H9 (cell line): ENCODE measurements at regions not wholly inside any gene's neighbourhood (a gene's known extent, or its start where the extent isn't known, plus 50 kb on each side); places are given as distances from the start of the nearest gene placed in this dataset.

Source experiments
- DNase-seq: peaks from one replicate; pipeline ENCODE4 v3.0.0-alpha.2; 2017
- H2AFZ ChIP-seq: one replicate; pipeline ENCODE4 v1.6.1; 2013; ENCODE audit warnings: mild to moderate bottlenecking, low read length, control low read depth, moderate library complexity
- H2AK5ac ChIP-seq: 2 replicates; pipeline ENCODE4 v1.6.1; 2013; ENCODE audit warnings: low read length, control low read depth, mixed read lengths; ENCODE audit not compliant: insufficient read length
- H2BK120ac ChIP-seq: one replicate; pipeline ENCODE4 v1.6.1; 2013; ENCODE audit warnings: low read depth, mild to moderate bottlenecking, low read length, control low read depth, inconsistent platforms; ENCODE audit not compliant: poor library complexity, severe bottlenecking
- H2BK12ac ChIP-seq: 2 replicates; pipeline ENCODE4 v1.6.1; 2013; ENCODE audit warnings: low read length, control low read depth, mixed read lengths, low read depth; ENCODE audit not compliant: insufficient read length
- H2BK15ac ChIP-seq: 2 replicates; pipeline ENCODE4 v1.6.1; 2013; ENCODE audit warnings: low read depth, low read length, control low read depth
- H2BK20ac ChIP-seq: one replicate; pipeline ENCODE4 v1.6.1; 2013; ENCODE audit warnings: low read depth, mild to moderate bottlenecking, low read length, control low read depth, inconsistent platforms; ENCODE audit not compliant: poor library complexity, severe bottlenecking
- H2BK5ac ChIP-seq: 2 replicates; pipeline ENCODE4 v1.6.1; 2013; ENCODE audit warnings: low read length, control low read depth, mixed read lengths; ENCODE audit not compliant: insufficient read length
- H3K14ac ChIP-seq: 2 replicates; pipeline ENCODE4 v1.6.1; 2013; ENCODE audit warnings: low read length, control low read depth; ENCODE audit not compliant: insufficient read depth
- H3K18ac ChIP-seq: 2 replicates; pipeline ENCODE4 v1.6.1; 2013; ENCODE audit warnings: low read depth, mild to moderate bottlenecking, mixed read lengths, low read length, control low read depth; ENCODE audit not compliant: insufficient read length
- H3K23ac ChIP-seq: 2 replicates; pipeline ENCODE4 v1.6.1; 2013; ENCODE audit warnings: low read length, control low read depth, mixed read lengths, low read depth; ENCODE audit not compliant: insufficient read length
- H3K23me2 ChIP-seq: 2 replicates; pipeline ENCODE4 v1.6.1; 2013; ENCODE audit warnings: low read depth, mild to moderate bottlenecking, mixed read lengths, low read length, control low read depth; ENCODE audit not compliant: insufficient read length, poor library complexity, severe bottlenecking
- H3K27ac ChIP-seq: 2 replicates; pipeline ENCODE4 v1.5.1; 2013; ENCODE audit warnings: low read length, control low read depth, mixed read lengths, low read depth; ENCODE audit not compliant: insufficient read length
- H3K27me3 ChIP-seq: 2 replicates; pipeline ENCODE4 v1.6.1; 2013; ENCODE audit warnings: low read length, control low read depth, inconsistent platforms; ENCODE audit not compliant: insufficient read depth
- H3K4ac ChIP-seq: 2 replicates; pipeline ENCODE4 v1.6.1; 2013; ENCODE audit warnings: low read depth, mild to moderate bottlenecking, control low read depth, inconsistent platforms, low read length, moderate library complexity
- H3K4me1 ChIP-seq: 2 replicates; pipeline ENCODE4 v1.6.1; 2013; ENCODE audit warnings: low read length, control low read depth, inconsistent platforms; ENCODE audit not compliant: insufficient read depth
- H3K4me2 ChIP-seq: 2 replicates; pipeline ENCODE4 v1.6.1; 2013; ENCODE audit warnings: low read length, control low read depth, mixed read lengths; ENCODE audit not compliant: insufficient read length, insufficient read depth
- H3K56ac ChIP-seq: 2 replicates; pipeline ENCODE4 v1.6.1; 2013; ENCODE audit warnings: low read depth, mild to moderate bottlenecking, mixed read lengths, low read length, control low read depth; ENCODE audit not compliant: insufficient read length
- H3K79me1 ChIP-seq: 2 replicates; pipeline ENCODE4 v1.6.1; 2013; ENCODE audit warnings: low read depth, mild to moderate bottlenecking, moderate library complexity, low read length, control low read depth, inconsistent platforms; ENCODE audit not compliant: insufficient read depth, poor library complexity, severe bottlenecking
- H3K79me2 ChIP-seq: 2 replicates; pipeline ENCODE4 v1.6.1; 2013; ENCODE audit warnings: low read length, control low read depth, inconsistent platforms; ENCODE audit not compliant: insufficient read depth
- H3K9ac ChIP-seq: 2 replicates; pipeline ENCODE4 v1.6.1; 2013; ENCODE audit warnings: low read length, control low read depth, mixed read lengths; ENCODE audit not compliant: insufficient read length; ENCODE audit errors: extremely low read depth
- H3K9me3 ChIP-seq: one replicate; pipeline ENCODE4 v1.6.1; 2013; ENCODE audit warnings: low read depth, low read length, inconsistent platforms; ENCODE audit not compliant: control insufficient read depth
- H3T11ph ChIP-seq: one replicate; pipeline ENCODE4 v1.6.1; 2013; ENCODE audit warnings: mild to moderate bottlenecking, low read length, control low read depth, inconsistent platforms
- H4K20me1 ChIP-seq: one replicate; pipeline ENCODE4 v1.6.1; 2013; ENCODE audit not compliant: control insufficient read depth, insufficient read length, insufficient read depth
- H4K5ac ChIP-seq: 2 replicates; pipeline ENCODE4 v1.6.1; 2013; ENCODE audit warnings: low read depth, mild to moderate bottlenecking, mixed read lengths, low read length, control low read depth; ENCODE audit not compliant: insufficient read length
- H4K8ac ChIP-seq: replicated peaks from 2 replicates; pipeline ENCODE4 v1.6.1; 2013; ENCODE audit warnings: low read length, control low read depth, mixed read lengths, low read depth; ENCODE audit not compliant: insufficient read length
- H4K91ac ChIP-seq: 2 replicates; pipeline ENCODE4 v1.6.1; 2013; ENCODE audit warnings: low read depth, mild to moderate bottlenecking, moderate library complexity, mixed read lengths, low read length, control low read depth; ENCODE audit not compliant: insufficient read length
- H3K27ac Mint-ChIP-seq, 3 experiments: 2 replicates in 2 of 3; 3 replicates in 1 of 3; pipeline ENCODE4 v1.8.0; 2020 to 2021; ENCODE audit warnings: mixed read lengths in 3 of 3, mild to moderate bottlenecking in 1 of 3, moderate library complexity in 1 of 3
- H3K27me3 Mint-ChIP-seq: 2 replicates; pipeline ENCODE4 v1.8.0; 2021; ENCODE audit warnings: low read depth, mild to moderate bottlenecking, moderate library complexity, mixed read lengths
- H3K36me3 Mint-ChIP-seq, 3 experiments: 2 replicates in 2 of 3; 3 replicates in 1 of 3; pipeline ENCODE4 v1.8.0; 2020 to 2021; ENCODE audit warnings: low read depth in 3 of 3, mixed read lengths in 3 of 3; ENCODE audit not compliant: insufficient read depth in 1 of 3
- H3K4me1 Mint-ChIP-seq, 2 experiments: 2 replicates each; pipeline ENCODE4 v1.8.0; 2020; ENCODE audit warnings: mixed read lengths in 2 of 2
- H3K4me3 Mint-ChIP-seq, 2 experiments: 2 replicates in 1 of 2; 3 replicates in 1 of 2; pipeline ENCODE4 v1.8.0; 2020 to 2021; ENCODE audit warnings: mild to moderate bottlenecking in 2 of 2, mixed read lengths in 2 of 2, moderate library complexity in 1 of 2
- H3K9me3 Mint-ChIP-seq, 2 experiments: 2 replicates in 1 of 2; 3 replicates in 1 of 2; pipeline ENCODE4 v1.8.0; 2020; ENCODE audit warnings: mild to moderate bottlenecking in 2 of 2, mixed read lengths in 2 of 2, moderate library complexity in 1 of 2
- CTCF ChIP-seq: fragments of 200-600 bp; sonication (generic); conservative IDR thresholded peaks from 3 replicates; pipeline ENCODE4 v1.8.0; 2021; ENCODE audit warnings: antibody characterized with exemption, mild to moderate bottlenecking
- WGBS: extraction: QIAGEN DNeasy Blood & Tissue Kit; methylation state at CpG from one replicate; pipeline ENCODE4 v1.1.7; 2013; ENCODE audit warnings: missing lambda C conversion rate, low lambda C conversion rate, mixed read lengths; ENCODE audit not compliant: insufficient read length; ENCODE audit errors: extremely low coverage; 5-methylcytosine and 5-hydroxymethylcytosine counted together

- Histone ChIP-seq H3K18ac (no peak overlapping the region), H3K4me1 (peaks cover 7% of the 10 kb centered on the region; the same call in 1 of the 2 replicates)
- H3K27ac Mint-ChIP-seq = 0 out of 7 replicates have a peak overlapping the region, but pooled peaks of 1 of the 3 experiments have one; percentile 18
Measured at GRCh38 chr6:124885171-124885570, 77.1 kb upstream of the RNF217 start.

More at GRCh38 chr6:124885171-124885570, 77.1 kb upstream of the RNF217 start:
- Histone ChIP-seq H3K4ac (no peak overlapping the region), H2BK120ac (no peak overlapping the region), H3K9ac (no peak overlapping the region), H2BK20ac (no peak overlapping the region), H4K5ac (no peak overlapping the region), H3K4me2 (no peak overlapping the region), H2AFZ (no peak overlapping the region), H3K79me2 (no peaks in the 10 kb centered on the region), H2AK5ac (no peak overlapping the region), H3T11ph (no peak overlapping the region), H3K14ac (no peak overlapping the region), H4K91ac (no peak overlapping the region), H4K20me1 (no peaks in the 10 kb centered on the region), H3K23me2 (no peaks in the 10 kb centered on the region), H4K8ac (no peak overlapping the region), H2BK12ac (no peak overlapping the region), H3K27me3 (no peaks in the 10 kb centered on the region), H3K23ac (no peak overlapping the region), H3K9me3 (no peaks in the 10 kb centered on the region), H2BK15ac (no peak overlapping the region), H3K56ac (no peak overlapping the region), H3K79me1 (no peaks in the 10 kb centered on the region), H3K27ac (no peak overlapping the region), H2BK5ac (no peak overlapping the region)
- Mint-ChIP-seq H3K27me3 (peaks cover 1% of the 10 kb centered on the region; the same call in 1 of the 2 replicates), H3K9me3 (no peaks in the 10 kb centered on the region; a peak in 1 of 5 replicates), H3K4me3 (no peak overlapping the region; a peak in 1 of 5 replicates), H3K4me1 (peaks cover 61 to 63% of the 10 kb centered on the region in 2 experiments), H3K36me3 (no peaks in the 10 kb centered on the region)
- no peak for DNase-seq
- WGBS = no CpG with 5 or more reads among the region's 2 CpGs
- TF ChIP-seq CTCF = no peak
